ENCODE measurements at regions not wholly inside any gene's neighbourhood (a gene's known extent, or its start where the extent isn't known, plus 50 kb on each side); places are given as distances from the start of the nearest gene placed in this dataset.
"Not testable (repeated sequence)": the region's sequence is repeated elsewhere in the genome, so short reads cannot be mapped to it uniquely, and the experiment has no call there.

DNA sequence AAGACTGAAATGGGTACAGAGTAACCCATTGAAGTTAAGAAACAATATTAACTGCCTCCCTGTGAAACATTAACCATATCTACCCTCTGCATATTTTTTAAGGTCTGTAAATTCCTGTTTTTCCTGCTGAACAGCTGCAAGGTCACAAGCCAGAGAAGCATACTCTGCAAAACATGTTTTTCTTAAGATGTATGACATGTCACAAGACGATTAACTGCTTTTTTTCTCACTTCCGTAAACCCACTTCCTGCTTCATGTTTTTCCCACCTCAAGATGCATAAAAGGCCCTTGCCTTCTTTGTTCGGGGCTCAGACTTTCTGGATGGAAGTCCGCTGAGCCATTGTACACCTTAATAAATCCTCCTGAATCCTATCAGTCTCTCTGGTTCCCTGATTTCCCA, 504.7 kb upstream of the MIS18BP1 start:
- Histone ChIP-seq H3K9me1 (ENCODE audit: control insufficient read depth, extremely low read depth, insufficient read depth, low read length) (no peaks in the 10 kb centered on the region), H3K27me3 (ENCODE audit: control insufficient read depth, extremely low read depth, insufficient read depth, low read length) (no peaks in the 10 kb centered on the region), H3K9me3 (ENCODE audit: control insufficient read depth, low read depth, low read length) (no peaks in the 10 kb centered on the region), H4K20me1 (ENCODE audit: control insufficient read depth, extremely low read depth, insufficient read depth, low read length) (no peaks in the 10 kb centered on the region), H3K36me3 (ENCODE audit: control insufficient read depth in 2 of 2, extremely low read depth in 1 of 2, insufficient read depth in 2 of 2, low read length in 2 of 2) (no peaks in the 10 kb centered on the region), H3K79me2 (ENCODE audit: control insufficient read depth, insufficient read depth, low read length) (no peaks in the 10 kb centered on the region), H2AFZ (ENCODE audit: control insufficient read depth, low read length) (no peak overlapping the region), H3K9ac (ENCODE audit: control insufficient read depth, extremely low read depth, insufficient read depth, low read length) (no peak overlapping the region), H3K4me1 (ENCODE audit: control insufficient read depth, extremely low read depth, insufficient read depth, low read length) (no peaks in the 10 kb centered on the region), H3K27ac (ENCODE audit: control insufficient read depth, insufficient read depth, low read length) (no peak overlapping the region), H3K4me3 (ENCODE audit: control insufficient read depth in 2 of 3, extremely low read depth in 1 of 3, insufficient read depth in 2 of 3, low read depth in 1 of 3, low read length in 3 of 3) (no peak overlapping the region), H3K4me2 (ENCODE audit: control insufficient read depth, extremely low read depth, insufficient read depth, low read depth, low read length) (no peak overlapping the region)
- FAIRE-seq (no peak), DNase-seq (ENCODE audit: low read depth, low spot score) (no peak)
- TF ChIP-seq, protein P1, sequence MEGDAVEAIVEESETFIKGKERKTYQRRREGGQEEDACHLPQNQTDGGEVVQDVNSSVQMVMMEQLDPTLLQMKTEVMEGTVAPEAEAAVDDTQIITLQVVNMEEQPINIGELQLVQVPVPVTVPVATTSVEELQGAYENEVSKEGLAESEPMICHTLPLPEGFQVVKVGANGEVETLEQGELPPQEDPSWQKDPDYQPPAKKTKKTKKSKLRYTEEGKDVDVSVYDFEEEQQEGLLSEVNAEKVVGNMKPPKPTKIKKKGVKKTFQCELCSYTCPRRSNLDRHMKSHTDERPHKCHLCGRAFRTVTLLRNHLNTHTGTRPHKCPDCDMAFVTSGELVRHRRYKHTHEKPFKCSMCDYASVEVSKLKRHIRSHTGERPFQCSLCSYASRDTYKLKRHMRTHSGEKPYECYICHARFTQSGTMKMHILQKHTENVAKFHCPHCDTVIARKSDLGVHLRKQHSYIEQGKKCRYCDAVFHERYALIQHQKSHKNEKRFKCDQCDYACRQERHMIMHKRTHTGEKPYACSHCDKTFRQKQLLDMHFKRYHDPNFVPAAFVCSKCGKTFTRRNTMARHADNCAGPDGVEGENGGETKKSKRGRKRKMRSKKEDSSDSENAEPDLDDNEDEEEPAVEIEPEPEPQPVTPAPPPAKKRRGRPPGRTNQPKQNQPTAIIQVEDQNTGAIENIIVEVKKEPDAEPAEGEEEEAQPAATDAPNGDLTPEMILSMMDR (optimal IDR thresholded peaks at IDR 0.05 in 1 of 3, IDR thresholded peaks at IDR 0.05 in 1 of 3, conservative IDR thresholded peaks at IDR 0.05 in 1 of 3; ENCODE audit: extremely low read depth in 1 of 3, insufficient read depth in 2 of 3, low read length in 3 of 3): no peak
- TF ChIP-seq EZH2 (IDR thresholded peaks at IDR 0.05; ENCODE audit: low read length): no peak
- dilution Hi-C loops (cut with MboI; ENCODE audit: extremely low pct_ligation_motif_present, low sequenced_read_pairs): no loop called here

DNA sequence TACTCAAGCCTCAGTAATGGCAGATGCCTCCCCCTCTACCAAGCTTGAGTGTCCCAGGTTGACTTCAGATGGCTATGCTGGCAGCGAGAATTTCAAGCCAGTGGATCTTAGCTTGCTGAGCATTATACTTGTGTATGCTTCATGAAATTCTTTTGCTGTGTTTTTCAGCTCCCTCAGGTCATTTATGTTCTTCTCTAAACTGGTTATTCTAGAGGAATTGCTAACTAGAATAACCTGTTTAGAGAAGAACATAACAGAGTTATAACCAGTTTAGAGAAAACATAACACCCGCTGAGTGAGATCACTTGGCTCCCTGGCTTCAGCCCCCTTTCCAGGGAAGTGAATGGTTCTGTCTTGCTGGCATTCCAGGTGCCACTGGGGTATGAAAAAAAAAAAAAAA, 503.4 kb upstream of the MIS18BP1 start:
- H3K27ac ChIP-seq (ENCODE audit: control insufficient read depth, insufficient read depth, low read length); H3K9ac ChIP-seq (ENCODE audit: control insufficient read depth, extremely low read depth, insufficient read depth, low read length); H3K36me3 ChIP-seq (ENCODE audit: control insufficient read depth in 2 of 2, extremely low read depth in 1 of 2, insufficient read depth in 2 of 2, low read length in 2 of 2); dilution Hi-C loops (cut with MboI; ENCODE audit: extremely low pct_ligation_motif_present, low sequenced_read_pairs); H3K4me3 ChIP-seq (ENCODE audit: control insufficient read depth in 2 of 3, extremely low read depth in 1 of 3, insufficient read depth in 2 of 3, low read depth in 1 of 3, low read length in 3 of 3); H3K9me1 ChIP-seq (ENCODE audit: control insufficient read depth, extremely low read depth, insufficient read depth, low read length); H3K4me1 ChIP-seq (ENCODE audit: control insufficient read depth, extremely low read depth, insufficient read depth, low read length); DNase-seq (ENCODE audit: low read depth, low spot score); H2AFZ ChIP-seq (ENCODE audit: control insufficient read depth, low read length); H3K4me2 ChIP-seq (ENCODE audit: control insufficient read depth, extremely low read depth, insufficient read depth, low read depth, low read length); H3K9me3 ChIP-seq (ENCODE audit: control insufficient read depth, low read depth, low read length); FAIRE-seq; H4K20me1 ChIP-seq (ENCODE audit: control insufficient read depth, extremely low read depth, insufficient read depth, low read length); H3K27me3 ChIP-seq (ENCODE audit: control insufficient read depth, extremely low read depth, insufficient read depth, low read length); H3K79me2 ChIP-seq (ENCODE audit: control insufficient read depth, insufficient read depth, low read length): not testable (repeated sequence)

- Histone ChIP-seq H3K4me3 (ENCODE audit: control insufficient read depth in 2 of 3, extremely low read depth in 1 of 3, insufficient read depth in 2 of 3, low read depth in 1 of 3, low read length in 3 of 3) (no peak overlapping the region), H3K4me1 (ENCODE audit: control insufficient read depth, extremely low read depth, insufficient read depth, low read length) (no peaks in the 10 kb centered on the region), H3K4me2 (ENCODE audit: control insufficient read depth, extremely low read depth, insufficient read depth, low read depth, low read length) (no peak overlapping the region), H3K9ac (ENCODE audit: control insufficient read depth, extremely low read depth, insufficient read depth, low read length) (no peak overlapping the region), H3K27me3 (ENCODE audit: control insufficient read depth, extremely low read depth, insufficient read depth, low read length) (no peaks in the 10 kb centered on the region), H4K20me1 (ENCODE audit: control insufficient read depth, extremely low read depth, insufficient read depth, low read length) (no peaks in the 10 kb centered on the region), H3K27ac (ENCODE audit: control insufficient read depth, insufficient read depth, low read length) (no peak overlapping the region), H2AFZ (ENCODE audit: control insufficient read depth, low read length) (no peak overlapping the region), H3K36me3 (ENCODE audit: control insufficient read depth in 2 of 2, extremely low read depth in 1 of 2, insufficient read depth in 2 of 2, low read length in 2 of 2) (no peaks in the 10 kb centered on the region), H3K9me3 (ENCODE audit: control insufficient read depth, low read depth, low read length) (no peaks in the 10 kb centered on the region), H3K79me2 (ENCODE audit: control insufficient read depth, insufficient read depth, low read length) (no peaks in the 10 kb centered on the region), H3K9me1 (ENCODE audit: control insufficient read depth, extremely low read depth, insufficient read depth, low read length) (no peaks in the 10 kb centered on the region)
- DNase-seq (ENCODE audit: low read depth, low spot score): no peak
- FAIRE-seq: no peak
- dilution Hi-C loops (cut with MboI; ENCODE audit: extremely low pct_ligation_motif_present, low sequenced_read_pairs): no loop called here
- no peak for TF ChIP-seq EZH2 (IDR thresholded peaks at IDR 0.05; ENCODE audit: low read length)
- TF ChIP-seq, protein P1 (optimal IDR thresholded peaks at IDR 0.05 in 1 of 3, IDR thresholded peaks at IDR 0.05 in 1 of 3, conservative IDR thresholded peaks at IDR 0.05 in 1 of 3; ENCODE audit: extremely low read depth in 1 of 3, insufficient read depth in 2 of 3, low read length in 3 of 3): no peak
These were observed 490.9 kb upstream of the MIS18BP1 start for GRCh38 chr14:45743884-45744283.
